Ectodermal cell (in vitro differentiated cells): ENCODE measurements at regions not wholly inside any gene's neighbourhood (a gene's known extent, or its start where the extent isn't known, plus 50 kb on each side); places are given as distances from the start of the nearest gene placed in this dataset.
A peak's percentile ranks its signal among the peaks of the same experiment; 100 is the strongest.
"Not testable (repeated sequence)": the region's sequence is repeated elsewhere in the genome, so short reads cannot be mapped to it uniquely, and the experiment has no call there.

Experiments used
- H3K27ac ChIP-seq: 2 replicates; pipeline ENCODE4 v1.7.0; 2013; ENCODE audit warnings: mild to moderate bottlenecking, low read depth, low read length; ENCODE audit not compliant: insufficient read depth, poor library complexity, severe bottlenecking
- H3K27me3 ChIP-seq: 2 replicates; pipeline ENCODE4 v1.7.0; 2013; ENCODE audit warnings: mild to moderate bottlenecking, low read length; ENCODE audit not compliant: insufficient read depth, control insufficient read depth, poor library complexity, severe bottlenecking
- H3K36me3 ChIP-seq: one replicate; pipeline ENCODE4 v1.7.0; 2013; ENCODE audit warnings: low read length; ENCODE audit not compliant: control insufficient read depth, insufficient read depth
- H3K4me1 ChIP-seq: one replicate; pipeline ENCODE4 v1.7.0; 2013; ENCODE audit warnings: low read length; ENCODE audit not compliant: control insufficient read depth, insufficient read depth
- H3K4me3 ChIP-seq: 2 replicates; pipeline ENCODE4 v1.7.0; 2013; ENCODE audit warnings: low read depth, low read length, control low read depth; ENCODE audit not compliant: insufficient read depth
- H3K9me3 ChIP-seq: 2 replicates; pipeline ENCODE4 v1.7.0; 2013; ENCODE audit warnings: mild to moderate bottlenecking, low read length, moderate library complexity; ENCODE audit not compliant: control insufficient read depth
- WGBS, 2 experiments: methylation state at CpG; one replicate each; pipeline ENCODE4 v1.1.7; 2013; ENCODE audit warnings: missing lambda C conversion rate in 2 of 2; 5-methylcytosine and 5-hydroxymethylcytosine counted together

DNA sequence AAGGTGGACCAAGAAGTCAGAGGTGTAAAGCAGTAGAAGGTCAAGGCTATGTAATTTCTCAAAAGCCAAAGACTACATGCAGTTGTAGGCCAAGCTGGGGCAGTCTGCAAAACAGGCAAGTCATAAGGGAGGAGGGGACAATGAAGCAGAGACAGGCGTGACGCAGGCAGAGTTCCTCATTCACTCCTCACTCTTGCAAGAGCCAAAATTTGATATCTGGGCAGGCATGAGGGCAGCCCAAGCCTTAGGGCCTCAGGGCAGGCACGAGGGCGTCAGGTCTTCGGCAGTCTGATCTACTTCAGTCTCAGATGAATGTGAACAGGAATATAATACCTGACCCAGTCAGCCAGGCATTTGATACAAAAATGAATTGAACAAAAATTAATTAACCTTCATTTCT, 86.4 kb upstream of the AGA start:
- 89 to 94% methylated on average over 5 of the region's 5 CpGs for WGBS, 2 experiments
- Histone ChIP-seq H3K27me3 (no peaks in the 10 kb centered on the region), H3K9me3 (no peaks in the 10 kb centered on the region), H3K4me1 (no peaks in the 10 kb centered on the region), H3K36me3 (no peaks in the 10 kb centered on the region), H3K4me3 (no peak overlapping the region), H3K27ac (no peak overlapping the region)

DNA sequence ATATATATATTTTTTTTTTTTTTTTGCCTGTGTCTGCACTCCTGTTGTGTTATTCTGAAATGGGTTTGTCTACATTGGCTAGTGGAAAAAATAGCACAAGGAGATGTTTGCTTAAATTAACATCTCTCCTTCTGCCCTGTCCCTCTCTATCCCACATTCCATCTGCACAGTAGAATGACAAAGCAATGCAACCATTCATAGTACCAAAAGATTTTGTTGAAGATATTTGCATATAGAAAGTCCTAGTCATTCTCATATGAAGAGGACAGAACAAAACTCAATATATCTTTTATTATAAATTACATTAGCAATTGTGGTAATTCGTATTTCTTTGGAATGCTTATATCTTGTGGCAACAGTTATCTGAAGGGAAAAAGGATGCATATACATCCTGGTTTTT, 88.3 kb upstream of the AGA start:
- Histone ChIP-seq H3K27me3 (no peaks in the 10 kb centered on the region), H3K9me3 (no peaks in the 10 kb centered on the region), H3K4me1 (no peaks in the 10 kb centered on the region), H3K27ac (no peak overlapping the region), H3K4me3 (no peak overlapping the region), H3K36me3 (no peaks in the 10 kb centered on the region)
- no CpG with 5 or more reads among the region's 1 CpG for WGBS, 2 experiments

DNA sequence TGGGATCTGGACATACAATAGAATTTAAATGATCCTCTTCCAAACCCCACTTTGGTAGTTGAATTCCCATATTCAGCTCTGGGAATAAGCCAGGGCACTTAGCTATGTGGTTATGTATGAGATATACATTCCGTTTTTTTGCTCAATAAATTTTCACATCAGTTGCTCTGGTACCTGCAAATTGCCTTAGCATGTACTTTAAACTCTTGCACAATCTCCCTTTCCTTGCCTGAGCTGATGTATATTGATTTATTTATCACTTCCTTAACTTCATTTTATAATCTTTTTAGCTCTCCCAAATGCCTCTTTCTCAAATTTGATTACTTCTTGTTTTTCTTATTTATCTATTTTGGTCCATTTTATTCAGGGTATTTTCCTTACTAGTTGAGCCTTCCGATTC, 90.1 kb upstream of the AGA start:
- no peaks in the 10 kb centered on the region for H3K27me3 ChIP-seq
- H3K9me3 ChIP-seq = no peaks in the 10 kb centered on the region

GRCh38 chr4:177534841-177535240, 92.6 kb upstream of the AGA start:
- H3K36me3 ChIP-seq, H3K27me3 ChIP-seq, H3K9me3 ChIP-seq, H3K4me1 ChIP-seq, H3K4me3 ChIP-seq, H3K27ac ChIP-seq: not testable (repeated sequence)
- 74 to 85% methylated on average over 3 of the region's 3 CpGs for WGBS, 2 experiments

More for the DNA sequence above, 90.1 kb upstream of the AGA start:
- Histone ChIP-seq H3K27ac (no peak overlapping the region), H3K4me3 (no peak overlapping the region), H3K4me1 (no peaks in the 10 kb centered on the region), H3K36me3 (no peaks in the 10 kb centered on the region)
- 88 to 90% methylated on average over 1 to 2 of the region's 2 CpGs for WGBS, 2 experiments

- Histone ChIP-seq H3K27ac (no peak overlapping the region), H3K36me3 (no peaks in the 10 kb centered on the region), H3K4me3 (no peak overlapping the region), H3K9me3 (no peaks in the 10 kb centered on the region), H3K27me3 (no peaks in the 10 kb centered on the region), H3K4me1 (peaks cover 10% of the 10 kb centered on the region)
These were observed 104.5 kb upstream of the AGA start for GRCh38 chr4:177546745-177547144.

GRCh38 chr4:177547985-177548384, 105.7 kb upstream of the AGA start:
- no peaks in the 10 kb centered on the region for H3K9me3 ChIP-seq
- H3K4me3 ChIP-seq = no peak overlapping the region
- H3K36me3 ChIP-seq = no peaks in the 10 kb centered on the region
- WGBS, 2 experiments = 75 to 86% methylated on average over 1 of the region's 1 CpG
- H3K27ac ChIP-seq = no peak overlapping the region
- peaks cover 10% of the 10 kb centered on the region for H3K4me1 ChIP-seq
- H3K27me3 ChIP-seq = no peaks in the 10 kb centered on the region

- H3K9me3 ChIP-seq = no peaks in the 10 kb centered on the region
These were observed 112.9 kb upstream of the AGA start for GRCh38 chr4:177555007-177555574.

GRCh38 chr4:177557416-177557815, 115.2 kb upstream of the AGA start:
- Histone ChIP-seq H3K36me3 (no peaks in the 10 kb centered on the region), H3K4me3 (no peak overlapping the region), H3K27ac (no peak overlapping the region), H3K27me3 (no peaks in the 10 kb centered on the region), H3K9me3 (no peaks in the 10 kb centered on the region), H3K4me1 (peaks cover 10% of the 10 kb centered on the region)
- 92 to 94% methylated on average over 21 of the region's 21 CpGs for WGBS, 2 experiments

More at GRCh38 chr4:177555007-177555574, 112.9 kb upstream of the AGA start:
- Histone ChIP-seq H3K4me3 (no peak overlapping the region), H3K36me3 (no peaks in the 10 kb centered on the region), H3K27me3 (no peaks in the 10 kb centered on the region), H3K4me1 (peaks cover 10% of the 10 kb centered on the region), H3K27ac (no peak overlapping the region)
- 0 to 38% methylated on average over 1 to 2 of the region's 2 CpGs for WGBS, 2 experiments

DNA sequence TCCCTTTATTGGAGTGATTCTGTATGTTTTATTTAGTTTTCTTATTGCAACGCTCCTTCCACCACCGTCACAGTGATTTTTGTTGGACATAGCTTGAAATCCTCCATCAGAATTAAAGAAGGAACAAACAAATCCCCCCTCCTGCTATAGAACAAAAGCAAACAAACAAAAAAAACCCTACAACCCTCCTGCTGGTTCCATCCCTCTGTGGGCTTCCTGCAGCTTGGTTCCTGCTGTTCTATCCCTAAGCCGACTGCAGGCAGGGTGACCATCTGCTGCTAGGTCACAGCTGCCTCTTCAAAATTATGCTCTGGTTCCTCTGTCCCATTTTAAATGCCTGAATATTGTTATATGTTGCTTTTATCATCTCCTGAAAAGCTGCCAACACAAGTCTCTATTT, 116.8 kb upstream of the AGA start:
- Histone ChIP-seq H3K27ac (peak overlapping the region; percentile 47), H3K4me3 (no peak overlapping the region), H3K4me1 (peaks cover 10% of the 10 kb centered on the region), H3K27me3 (no peaks in the 10 kb centered on the region), H3K36me3 (no peaks in the 10 kb centered on the region), H3K9me3 (no peaks in the 10 kb centered on the region)
- WGBS, 2 experiments = 6 to 16% methylated on average over 3 of the region's 3 CpGs

GRCh38 chr4:177562163-177562562, 119.9 kb upstream of the AGA start:
- Histone ChIP-seq H3K36me3 (no peaks in the 10 kb centered on the region), H3K27me3 (no peaks in the 10 kb centered on the region), H3K4me1 (peaks cover 10% of the 10 kb centered on the region), H3K4me3 (no peak overlapping the region), H3K27ac (no peak overlapping the region), H3K9me3 (no peaks in the 10 kb centered on the region)
- WGBS, 2 experiments = 94 to 100% methylated on average over 3 of the region's 4 CpGs

DNA sequence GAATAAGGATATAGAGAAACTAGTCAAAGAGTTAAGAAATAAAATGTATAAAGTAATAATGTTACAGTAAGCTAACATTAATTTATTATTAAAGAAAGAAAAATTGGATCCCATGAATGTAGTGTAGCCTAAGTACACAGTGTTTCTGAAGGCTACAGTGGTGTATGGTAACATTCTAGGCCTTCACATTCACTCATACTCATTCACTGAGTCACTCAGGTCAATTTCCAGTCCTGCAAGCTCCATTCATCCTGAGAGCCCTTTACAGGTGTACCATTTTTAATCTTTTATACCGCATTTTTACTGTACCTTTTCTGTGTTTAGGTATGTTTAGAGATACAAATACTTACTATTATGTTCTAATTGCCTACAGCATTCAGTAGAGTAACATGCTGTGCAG, 120.6 kb upstream of the AGA start:
- no CpG with 5 or more reads among the region's 1 CpG for WGBS, 2 experiments
- Histone ChIP-seq H3K9me3 (no peaks in the 10 kb centered on the region), H3K27ac (no peak overlapping the region), H3K4me3 (no peak overlapping the region), H3K27me3 (no peaks in the 10 kb centered on the region), H3K4me1 (peaks cover 9% of the 10 kb centered on the region), H3K36me3 (no peaks in the 10 kb centered on the region)
